ENCODE measurements at regions not wholly inside any gene's neighbourhood (a gene's known extent, or its start where the extent isn't known, plus 50 kb on each side); places are given as distances from the start of the nearest gene placed in this dataset.

GRCh38 chr16:6247775-6248174 is 1084.9 kb upstream of the RBFOX1 start:
- ATAC-seq = no peak
- TF ChIP-seq GLIS3 (CRISPR knock-in tag; IDR thresholded peaks at IDR 0.05) (no peak), SNAI2 (CRISPR knock-in tag; IDR thresholded peaks at IDR 0.05) (no peak), TSHZ2 (CRISPR knock-in tag; IDR thresholded peaks at IDR 0.05) (no peak), CREB5 (CRISPR knock-in tag; IDR thresholded peaks at IDR 0.05; ENCODE audit: low read depth) (no peak), PPARA (CRISPR knock-in tag; IDR thresholded peaks at IDR 0.05; ENCODE audit: borderline replicate concordance) (no peak), ARNTL (CRISPR knock-in tag; IDR thresholded peaks at IDR 0.05; ENCODE audit: borderline replicate concordance, low read depth) (no peak), RARB (CRISPR knock-in tag; IDR thresholded peaks at IDR 0.05) (no peak), ZFP3 (CRISPR knock-in tag; IDR thresholded peaks at IDR 0.05) (no peak), ZNF8 (CRISPR knock-in tag; IDR thresholded peaks at IDR 0.05) (no peak), CSRNP3 (CRISPR knock-in tag; IDR thresholded peaks at IDR 0.05) (no peak)

- no peak for ATAC-seq
- TF ChIP-seq ARNTL (CRISPR knock-in tag; IDR thresholded peaks at IDR 0.05; ENCODE audit: borderline replicate concordance, low read depth) (no peak), CSDC2 (CRISPR knock-in tag; IDR thresholded peaks at IDR 0.05) (no peak), GLIS3 (CRISPR knock-in tag; IDR thresholded peaks at IDR 0.05) (no peak), ZC3H10 (CRISPR knock-in tag; IDR thresholded peaks at IDR 0.05) (no peak), SNAI2 (CRISPR knock-in tag; IDR thresholded peaks at IDR 0.05) (no peak), ZFP3 (CRISPR knock-in tag; IDR thresholded peaks at IDR 0.05) (no peak), POU6F1 (CRISPR knock-in tag; IDR thresholded peaks at IDR 0.05; ENCODE audit: borderline replicate concordance, low read depth) (no peak), OSR1 (CRISPR knock-in tag; IDR thresholded peaks at IDR 0.05) (no peak), TCF4 (CRISPR knock-in tag; IDR thresholded peaks at IDR 0.05; ENCODE audit: borderline replicate concordance) (no peak), ZFP30 (CRISPR knock-in tag; IDR thresholded peaks at IDR 0.05) (no peak), ZNF565 (CRISPR knock-in tag; conservative IDR thresholded peaks at IDR 0.05; ENCODE audit: low read depth) (no peak), PPARA (CRISPR knock-in tag; IDR thresholded peaks at IDR 0.05; ENCODE audit: borderline replicate concordance) (no peak), ESRRG (CRISPR knock-in tag; IDR thresholded peaks at IDR 0.05) (no peak), RARB (CRISPR knock-in tag; IDR thresholded peaks at IDR 0.05) (no peak), CSRNP3 (CRISPR knock-in tag; IDR thresholded peaks at IDR 0.05) (no peak), TSHZ2 (CRISPR knock-in tag; IDR thresholded peaks at IDR 0.05) (no peak), ZNF70 (CRISPR knock-in tag; IDR thresholded peaks at IDR 0.05) (no peak), ZNF8 (CRISPR knock-in tag; IDR thresholded peaks at IDR 0.05) (no peak), TOX (CRISPR knock-in tag; IDR thresholded peaks at IDR 0.05; ENCODE audit: borderline replicate concordance) (no peak)
Measured at GRCh38 chr16:6247150-6247549, 1085.5 kb upstream of the RBFOX1 start.

Measured in SK-N-SH treated with all-trans-retinoic acid at 6 μM for 48 hours (cell line).